Spleen (tissue), 11 donors: ENCODE measurements at regions not wholly inside any gene's neighbourhood (a gene's known extent, or its start where the extent isn't known, plus 50 kb on each side); places are given as distances from the start of the nearest gene placed in this dataset.

Experiments
- DNase-seq: peaks from one replicate; pipeline ENCODE4 v3.0.0-alpha.2; 2020
- H3K27ac ChIP-seq, 8 donors: fragments of 200-600 bp; sonication (generic) in 7 of 8; 1 replicate in 4 of 8; 2 replicates in 4 of 8; pipeline versions ENCODE4 v1.5.0 to v1.8.0; 2016 to 2021; ENCODE audit warnings: inconsistent platforms in 4 of 8, mild to moderate bottlenecking in 4 of 8, moderate library complexity in 1 of 8
- H3K27me3 ChIP-seq, 7 donors: fragments of 200-600 bp; sonication (generic) in 6 of 7; replicated peaks in 1 of 7; 1 replicate in 4 of 7; 2 replicates in 3 of 7; pipeline versions ENCODE4 v1.5.0 to v1.8.0; 2016 to 2021; ENCODE audit warnings: inconsistent platforms in 3 of 7, mild to moderate bottlenecking in 1 of 7
- H3K36me3 ChIP-seq, 6 donors: fragments of 200-600 bp; sonication (generic) in 5 of 6; 1 replicate in 4 of 6; 2 replicates in 2 of 6; pipeline versions ENCODE4 v1.5.0 to v1.8.0; 2016 to 2021; ENCODE audit warnings: inconsistent platforms in 2 of 6
- H3K4me1 ChIP-seq, 6 donors: fragments of 200-600 bp; sonication (generic) in 5 of 6; 1 replicate in 3 of 6; 2 replicates in 3 of 6; pipeline versions ENCODE4 v1.5.0 to v1.8.0; 2016 to 2021; ENCODE audit warnings: inconsistent platforms in 3 of 6
- H3K4me3 ChIP-seq, 8 donors: fragments of 200-600 bp; sonication (generic) in 7 of 8; 1 replicate in 4 of 8; 2 replicates in 4 of 8; pipeline versions ENCODE4 v1.5.0 to v1.8.0; 2016 to 2021; ENCODE audit warnings: inconsistent platforms in 4 of 8, mild to moderate bottlenecking in 4 of 8, moderate library complexity in 2 of 8
- H3K9me3 ChIP-seq, 8 donors: fragments of 200-600 bp; sonication (generic) in 7 of 8; 1 replicate in 4 of 8; 2 replicates in 4 of 8; pipeline versions ENCODE4 v1.5.0 to v1.8.0; 2016 to 2021; ENCODE audit warnings: inconsistent platforms in 4 of 8
- POLR2A ChIP-seq, 3 donors: fragments of 450-650 bp; IDR thresholded peaks; one replicate each; pipeline ENCODE4 v1.5.1; 2017; ENCODE audit warnings: antibody characterized with exemption in 3 of 3, mild to moderate bottlenecking in 1 of 3
- POLR2AphosphoS5 ChIP-seq, 3 donors: sonication (generic); formaldehyde crosslinking; IDR thresholded peaks; one replicate each; pipeline ENCODE4 v1.5.1; 2017; ENCODE audit warnings: antibody characterized with exemption in 3 of 3
- WGBS, 5 donors: extraction: QIAGEN DNeasy Blood & Tissue Kit in 3 of 5; methylation state at CpG; one replicate each; pipeline versions ENCODE4 v1.1.5 to v1.1.7; 2013 to 2018; 5-methylcytosine and 5-hydroxymethylcytosine counted together
- intact Hi-C: fragments of 100-400 bp; cut with DNase I; formaldehyde crosslinking; loops from one replicate; pipeline ENCODE4 v1.15.0; 2023; ENCODE audit warnings: low total_unique reads
- TF ChIP-seq, protein P1 (sequence below), 11 experiments: fragments of 200-600 bp in 7 of 11; fragments of 450-650 bp in 4 of 11; sonication (generic) in 4 of 11; IDR thresholded peaks in 8 of 11; conservative IDR thresholded peaks in 3 of 11; 1 replicate in 7 of 11; 2 replicates in 4 of 11; pipeline versions ENCODE4 v1.4.0 to v1.8.0; 2016 to 2021; ENCODE audit warnings: antibody characterized with exemption in 11 of 11, inconsistent platforms in 4 of 11, mild to moderate bottlenecking in 1 of 11
- donor health status: healthy with polysubstance abuse.
- donor health status: DM: no; HTN: no; CAD: no; lungs with moderate emphysema.
- donor health status: DM: no; HTN: no; CAD: no.
- donor health status: Bipolar disorder and iron deficiency.
- donor health status: healthy.
- donor health status: DM: no; HTN: no; CAD: no.
- donor health status: DM: yes; HTN: yes; CAD: no.

- no peak for DNase-seq
- intact Hi-C loops = no loop called here
- H3K36me3 ChIP-seq = no peaks in the 10 kb centered on the region
- peaks cover 0 to 13% (median 0%) of the 10 kb centered on the region in 8 donors for H3K9me3 ChIP-seq
- no peaks in the 10 kb centered on the region for H3K27me3 ChIP-seq
- no peak overlapping the region for H3K4me3 ChIP-seq
- TF ChIP-seq POLR2AphosphoS5 (IDR thresholded peaks at IDR 0.05) = no peak
- TF ChIP-seq, protein P1, sequence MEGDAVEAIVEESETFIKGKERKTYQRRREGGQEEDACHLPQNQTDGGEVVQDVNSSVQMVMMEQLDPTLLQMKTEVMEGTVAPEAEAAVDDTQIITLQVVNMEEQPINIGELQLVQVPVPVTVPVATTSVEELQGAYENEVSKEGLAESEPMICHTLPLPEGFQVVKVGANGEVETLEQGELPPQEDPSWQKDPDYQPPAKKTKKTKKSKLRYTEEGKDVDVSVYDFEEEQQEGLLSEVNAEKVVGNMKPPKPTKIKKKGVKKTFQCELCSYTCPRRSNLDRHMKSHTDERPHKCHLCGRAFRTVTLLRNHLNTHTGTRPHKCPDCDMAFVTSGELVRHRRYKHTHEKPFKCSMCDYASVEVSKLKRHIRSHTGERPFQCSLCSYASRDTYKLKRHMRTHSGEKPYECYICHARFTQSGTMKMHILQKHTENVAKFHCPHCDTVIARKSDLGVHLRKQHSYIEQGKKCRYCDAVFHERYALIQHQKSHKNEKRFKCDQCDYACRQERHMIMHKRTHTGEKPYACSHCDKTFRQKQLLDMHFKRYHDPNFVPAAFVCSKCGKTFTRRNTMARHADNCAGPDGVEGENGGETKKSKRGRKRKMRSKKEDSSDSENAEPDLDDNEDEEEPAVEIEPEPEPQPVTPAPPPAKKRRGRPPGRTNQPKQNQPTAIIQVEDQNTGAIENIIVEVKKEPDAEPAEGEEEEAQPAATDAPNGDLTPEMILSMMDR (IDR thresholded peaks at IDR 0.05 in 8 of 11, conservative IDR thresholded peaks at IDR 0.05 in 3 of 11) = no peak
- H3K27ac ChIP-seq = no peak overlapping the region
- WGBS, 5 donors = 73 to 81% (median 77%) methylated on average over 1 of the region's 1 CpG
- no peaks in the 10 kb centered on the region for H3K4me1 ChIP-seq
Measured at GRCh38 chr4:135744928-135745327, 1543.3 kb upstream of the PABPC4L start.

- H3K9me3 ChIP-seq = no peaks in the 10 kb centered on the region
- no peaks in the 10 kb centered on the region for H3K27me3 ChIP-seq
- H3K27ac ChIP-seq = no peak overlapping the region
- H3K36me3 ChIP-seq = no peaks in the 10 kb centered on the region
- intact Hi-C loops = no loop called here
- no peaks in the 10 kb centered on the region for H3K4me1 ChIP-seq
- TF ChIP-seq POLR2AphosphoS5 (IDR thresholded peaks at IDR 0.05) = no peak
- TF ChIP-seq, protein P1 (IDR thresholded peaks at IDR 0.05 in 8 of 11, conservative IDR thresholded peaks at IDR 0.05 in 3 of 11) = no peak
- no peak for TF ChIP-seq POLR2A (IDR thresholded peaks at IDR 0.05)
- DNase-seq = no peak
- no peak overlapping the region for H3K4me3 ChIP-seq
- 47 to 52% (median 49%) methylated on average over 5 of the region's 5 CpGs for WGBS, 5 donors
Measured at GRCh38 chr4:135741583-135741982, 1540.0 kb upstream of the PABPC4L start.

DNA sequence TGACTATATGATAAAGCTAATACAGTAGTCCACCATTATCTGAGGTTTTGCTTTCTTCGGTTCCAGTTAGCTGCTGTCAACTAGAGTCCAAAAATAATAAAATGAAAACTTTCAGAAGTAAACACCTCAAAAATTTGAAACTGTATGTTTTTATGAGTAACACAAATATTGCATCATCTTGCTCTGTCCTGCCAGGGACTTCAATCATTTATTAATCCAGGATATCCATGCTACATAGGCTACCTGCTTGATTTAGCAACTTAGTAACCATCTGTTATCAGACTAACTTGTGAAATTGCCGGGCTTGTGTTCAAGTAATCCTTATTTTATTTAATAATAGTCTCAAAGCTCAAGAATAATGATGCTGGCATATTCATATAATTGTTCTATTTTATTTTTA is 1537.8 kb upstream of the PABPC4L start:
- H3K4me1 ChIP-seq = no peaks in the 10 kb centered on the region
- no peaks in the 10 kb centered on the region for H3K36me3 ChIP-seq
- no peak for DNase-seq
- intact Hi-C loops = no loop called here
- no peaks in the 10 kb centered on the region for H3K9me3 ChIP-seq
- H3K27me3 ChIP-seq = no peaks in the 10 kb centered on the region
- TF ChIP-seq POLR2A (IDR thresholded peaks at IDR 0.05) = no peak
- no peak for TF ChIP-seq POLR2AphosphoS5 (IDR thresholded peaks at IDR 0.05)
- TF ChIP-seq, protein P1 (IDR thresholded peaks at IDR 0.05 in 8 of 11, conservative IDR thresholded peaks at IDR 0.05 in 3 of 11) = no peak
- H3K27ac ChIP-seq = no peak overlapping the region
- no peak overlapping the region for H3K4me3 ChIP-seq
- 77 to 87% (median 82%) methylated on average over 2 of the region's 2 CpGs for WGBS, 5 donors

- Histone ChIP-seq H3K9me3 (no peaks in the 10 kb centered on the region), H3K4me3 (no peak overlapping the region), H3K27me3 (no peaks in the 10 kb centered on the region), H3K27ac (no peak overlapping the region), H3K36me3 (no peaks in the 10 kb centered on the region), H3K4me1 (no peaks in the 10 kb centered on the region)
- no peak for DNase-seq
- intact Hi-C loops = no loop called here
- TF ChIP-seq POLR2AphosphoS5 (IDR thresholded peaks at IDR 0.05) (no peak), POLR2A (IDR thresholded peaks at IDR 0.05) (no peak)
- TF ChIP-seq, protein P1 (IDR thresholded peaks at IDR 0.05 in 8 of 11, conservative IDR thresholded peaks at IDR 0.05 in 3 of 11) = no peak
Measured at GRCh38 chr4:135735512-135735911, 1533.9 kb upstream of the PABPC4L start.
